HG02763 (cell line): ENCODE measurements at regions not wholly inside any gene's neighbourhood (a gene's known extent, or its start where the extent isn't known, plus 50 kb on each side); places are given as distances from the start of the nearest gene placed in this dataset.

Source experiments
- ATAC-seq: cut with Tn5 transposase; IDR thresholded peaks from one replicate; pipeline ENCODE4 v1.9.1; 2021; ENCODE audit warnings: mild to moderate bottlenecking, moderate library complexity; ENCODE audit not compliant: unreplicated experiment

- no peak for ATAC-seq
Measured at GRCh38 chr5:73375191-73375545, 73.4 kb downstream of the FOXD1 start.

- ATAC-seq, result no peak
Measured at GRCh38 chr5:73374520-73375190, 73.9 kb downstream of the FOXD1 start.

DNA sequence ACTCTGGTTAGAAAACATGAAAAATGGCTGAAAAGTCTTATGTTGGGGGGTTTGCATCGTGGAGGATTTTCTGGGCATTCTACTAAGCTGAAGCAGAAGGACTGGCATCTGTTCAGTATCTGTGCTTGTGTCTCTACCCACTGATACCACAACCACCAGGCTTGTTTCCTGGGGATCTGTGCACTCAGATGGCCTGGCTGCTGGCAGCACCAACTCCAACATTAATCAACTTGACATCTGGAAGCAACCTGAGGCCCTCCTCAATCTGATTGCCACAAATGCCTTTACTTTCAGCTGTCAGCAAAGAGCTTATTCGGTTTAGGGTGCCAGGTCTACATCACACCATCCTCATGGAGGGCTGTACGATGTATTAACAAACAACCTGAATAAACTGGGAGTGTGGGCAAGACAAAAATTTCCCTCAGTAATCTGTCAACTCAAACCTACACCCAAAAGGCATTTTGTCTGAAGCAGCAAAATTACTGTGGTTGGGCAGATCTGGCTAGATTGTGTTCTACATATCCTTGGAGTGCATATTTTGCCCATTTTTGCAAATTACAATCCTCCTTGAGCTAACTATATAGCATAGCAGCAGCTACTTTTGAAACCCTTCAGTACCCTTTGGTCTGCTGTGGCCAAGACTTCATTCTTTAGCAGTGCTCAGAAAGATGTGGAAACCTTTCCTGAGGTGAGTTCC is 74.6 kb downstream of the FOXD1 start:
- no peak for ATAC-seq

- no peak for ATAC-seq
Measured at GRCh38 chr5:73370640-73371583, 77.7 kb downstream of the FOXD1 start.

DNA sequence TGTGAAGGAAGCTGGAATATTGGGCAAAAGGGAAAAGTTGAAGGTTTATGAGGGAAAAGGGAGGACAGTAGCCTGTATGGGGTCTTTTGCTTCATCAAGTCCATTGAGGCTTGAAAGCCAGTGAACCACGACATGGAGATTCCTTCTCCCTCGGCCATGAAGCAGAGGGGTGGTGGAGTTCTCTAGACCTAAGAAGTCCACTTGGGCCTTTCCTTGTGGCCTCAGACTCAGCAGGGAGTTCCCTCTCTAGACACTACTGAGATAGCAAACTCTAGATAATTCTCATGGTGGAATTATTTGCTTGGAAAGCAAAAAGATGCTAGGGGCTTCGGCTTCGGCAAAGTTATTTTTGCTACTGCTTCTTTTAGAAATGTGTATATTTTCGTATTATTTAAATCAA is 78.5 kb downstream of the FOXD1 start:
- ATAC-seq, result no peak

DNA sequence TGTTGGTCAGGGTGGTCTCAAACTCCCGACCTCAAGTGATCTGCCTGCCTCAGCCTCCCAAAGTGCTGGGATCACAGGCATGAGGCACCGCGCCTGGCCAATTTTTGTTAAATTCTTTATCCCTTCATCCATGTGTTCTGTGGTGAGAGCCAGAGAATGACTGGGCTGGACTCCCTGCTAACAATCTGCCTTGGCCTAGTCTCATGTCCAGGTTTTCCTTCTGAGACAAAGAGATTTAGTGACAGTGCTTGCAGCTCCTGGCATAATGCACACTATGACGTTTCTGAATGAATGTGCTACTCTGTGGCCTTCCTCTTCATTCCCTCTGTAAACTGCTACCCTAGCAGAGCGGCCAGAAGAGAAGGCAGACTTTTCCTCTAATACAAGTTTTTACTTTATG is 79.3 kb downstream of the FOXD1 start:
- no peak for ATAC-seq

GRCh38 chr5:73367650-73368049 is 80.9 kb downstream of the FOXD1 start:
- ATAC-seq, result no peak

GRCh38 chr5:73365990-73366667 is 82.4 kb downstream of the FOXD1 start:
- ATAC-seq, result no peak

DNA sequence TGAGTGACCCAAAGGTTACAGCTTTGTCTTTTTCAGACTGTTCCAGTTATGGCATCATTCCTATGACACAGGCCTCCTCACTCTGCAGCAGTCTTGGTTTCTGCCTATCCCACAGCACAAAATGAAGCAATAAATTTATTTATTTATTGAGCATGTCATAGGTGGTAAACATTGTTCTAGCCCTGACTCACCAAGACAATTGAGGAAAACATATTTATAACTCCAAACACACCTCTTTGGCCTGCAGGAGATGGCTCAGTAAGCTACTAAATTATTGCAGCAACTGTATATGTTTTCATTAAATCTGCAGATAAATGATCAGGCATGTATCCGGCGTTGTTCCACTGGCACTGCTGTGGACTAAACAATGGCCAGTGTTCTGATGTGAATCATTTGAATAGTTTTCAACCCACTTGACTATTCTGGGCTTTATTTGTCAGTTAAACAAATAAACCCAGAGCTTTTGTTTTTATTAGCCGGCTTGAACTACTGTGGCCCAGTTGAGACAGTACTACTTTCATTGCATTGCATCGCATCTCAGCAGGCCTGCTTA is 83.2 kb downstream of the FOXD1 start:
- no peak for ATAC-seq

DNA sequence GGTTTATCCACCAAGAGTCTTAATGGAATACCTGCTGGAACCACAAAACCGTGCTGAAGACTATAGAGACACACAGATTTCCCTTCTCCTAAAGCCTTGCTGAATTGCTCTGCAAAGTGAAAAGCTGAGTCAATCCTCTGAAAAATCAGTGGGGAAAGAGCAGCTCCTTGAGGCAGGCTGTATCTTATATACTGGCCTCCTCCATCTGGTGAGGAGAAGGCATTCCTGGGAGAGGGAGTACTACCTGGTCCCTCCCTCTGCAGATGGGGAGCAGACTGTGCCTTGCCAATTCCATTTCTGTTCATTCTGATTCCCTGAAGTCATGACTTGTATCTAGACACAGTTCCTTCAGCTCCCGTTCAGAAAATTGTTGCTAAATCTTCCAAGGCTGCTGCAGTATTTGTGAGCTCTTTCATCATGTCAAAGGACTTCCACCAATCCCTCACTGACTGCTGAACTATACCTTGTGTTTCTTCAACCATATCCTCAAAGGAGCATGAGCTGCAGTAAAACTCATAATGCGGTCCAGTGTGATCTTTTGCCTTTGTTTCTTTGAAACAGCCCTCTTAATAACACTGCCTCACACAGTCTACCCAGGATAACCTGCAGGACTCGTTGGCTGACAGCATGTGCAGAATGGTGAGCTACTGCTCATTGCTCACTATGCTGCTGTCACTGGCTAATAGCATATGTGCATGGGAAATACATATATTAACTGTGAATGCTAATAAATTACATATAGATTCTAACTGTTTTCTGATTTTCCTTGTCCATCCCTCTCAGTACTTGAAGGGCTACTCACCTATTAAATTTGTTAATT is 84.5 kb downstream of the FOXD1 start:
- ATAC-seq, result no peak

DNA sequence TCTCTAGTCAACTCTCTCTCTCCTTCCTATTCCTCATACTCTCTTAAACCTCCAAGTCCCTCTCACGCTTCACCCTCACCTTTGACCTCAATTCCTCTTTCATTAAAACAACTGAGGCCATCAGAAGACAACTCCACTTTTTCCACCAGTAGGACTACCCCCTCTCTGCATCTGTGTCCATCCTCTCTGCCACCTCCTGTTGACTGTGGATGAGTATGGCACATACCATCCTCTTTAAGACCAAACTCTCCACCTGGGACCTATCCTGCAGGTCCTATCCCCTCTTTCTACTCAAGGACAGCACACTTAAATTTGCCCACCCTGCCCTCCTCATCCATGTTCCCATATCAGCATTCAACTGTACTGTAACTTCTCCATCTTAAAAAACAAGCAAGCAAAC is 89.2 kb downstream of the FOXD1 start:
- no peak for ATAC-seq

DNA sequence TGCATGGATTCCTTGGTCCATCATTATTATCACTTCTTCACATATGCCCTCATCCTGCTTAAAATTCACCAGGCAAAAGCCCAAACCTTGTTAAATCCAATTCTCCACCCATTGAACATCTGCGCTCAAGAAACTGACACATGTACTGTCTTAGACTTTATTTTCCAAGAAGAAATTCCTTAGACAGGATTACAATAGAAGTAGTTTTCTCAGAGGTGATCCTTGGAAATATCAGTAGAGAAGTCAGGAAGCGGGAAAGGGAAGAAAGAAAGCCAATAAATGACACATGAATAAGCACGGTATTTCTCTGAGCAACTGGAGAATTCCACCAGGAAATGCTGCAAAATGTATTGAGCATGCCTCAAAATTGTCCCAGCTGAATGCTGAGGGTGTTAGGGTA is 90.2 kb downstream of the FOXD1 start:
- no peak for ATAC-seq

- ATAC-seq, result no peak
Measured at GRCh38 chr5:73357576-73357975, 91.0 kb downstream of the FOXD1 start.

DNA sequence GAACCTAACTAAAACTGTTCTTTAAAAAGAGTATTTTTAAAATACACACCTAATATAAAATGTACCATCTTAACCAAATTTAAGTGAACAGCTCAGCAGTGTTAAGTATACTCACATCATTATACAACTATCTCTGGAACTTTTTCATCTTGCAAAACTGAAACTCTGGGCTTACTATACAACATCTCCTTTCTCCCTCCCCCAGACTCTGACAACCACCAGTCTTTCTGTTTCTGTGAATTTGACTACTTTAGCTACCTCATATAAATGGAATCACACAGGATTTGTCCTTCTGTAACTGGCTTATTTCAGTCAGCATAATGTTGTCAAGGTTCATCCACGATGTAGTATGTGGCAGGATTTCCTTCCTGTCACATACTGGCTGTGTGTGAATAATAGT is 93.5 kb downstream of the FOXD1 start:
- ATAC-seq, result no peak

DNA sequence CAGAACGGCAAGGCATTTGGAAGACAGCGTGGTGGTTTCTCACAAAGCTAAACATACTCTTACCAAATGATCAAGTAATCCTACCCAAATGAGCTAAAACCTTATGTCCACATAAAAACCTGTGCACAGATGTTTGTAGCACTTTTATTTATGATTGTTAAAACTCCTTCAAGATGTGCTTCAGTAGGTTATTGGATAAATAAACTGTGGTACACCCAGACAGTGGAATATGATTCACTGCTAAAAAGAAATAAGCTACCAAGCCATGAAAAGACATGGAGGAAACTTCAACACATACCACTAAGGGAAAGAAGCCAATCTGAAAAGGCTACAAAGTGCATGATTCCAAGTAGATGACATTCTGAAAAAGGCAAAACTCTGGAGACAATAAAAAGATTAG is 94.2 kb downstream of the FOXD1 start:
- no peak for ATAC-seq

DNA sequence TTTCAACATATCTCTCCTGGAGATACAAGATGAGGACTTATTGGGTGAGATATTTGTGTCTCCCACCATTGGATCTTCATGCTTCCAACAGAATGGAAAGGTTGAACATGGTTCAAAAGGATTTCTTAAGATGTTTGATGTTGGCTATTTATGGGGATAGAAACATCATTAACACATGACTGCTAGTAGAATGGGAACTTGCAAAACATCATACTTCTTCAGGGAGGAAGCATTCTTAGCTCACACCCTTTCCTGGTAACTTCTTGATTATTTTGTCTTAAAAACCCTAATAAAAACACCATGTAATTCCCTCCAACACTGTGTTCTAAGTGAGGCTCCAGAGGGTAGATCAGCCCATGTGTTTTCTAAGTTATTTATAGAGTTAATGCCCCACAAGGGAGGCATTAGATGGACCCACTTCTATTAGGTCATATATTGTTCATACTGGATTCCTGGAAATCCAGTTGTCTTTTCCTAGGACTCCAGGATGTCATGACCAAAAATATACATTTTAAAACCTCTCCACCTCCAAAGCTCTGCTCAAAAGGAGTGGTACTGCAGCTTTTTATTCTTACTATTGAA is 95.8 kb downstream of the FOXD1 start:
- ATAC-seq, result no peak

GRCh38 chr5:73352243-73352642 is 96.3 kb downstream of the FOXD1 start:
- no peak for ATAC-seq

GRCh38 chr5:73351593-73351992 is 97.0 kb downstream of the FOXD1 start:
- ATAC-seq, result no peak

DNA sequence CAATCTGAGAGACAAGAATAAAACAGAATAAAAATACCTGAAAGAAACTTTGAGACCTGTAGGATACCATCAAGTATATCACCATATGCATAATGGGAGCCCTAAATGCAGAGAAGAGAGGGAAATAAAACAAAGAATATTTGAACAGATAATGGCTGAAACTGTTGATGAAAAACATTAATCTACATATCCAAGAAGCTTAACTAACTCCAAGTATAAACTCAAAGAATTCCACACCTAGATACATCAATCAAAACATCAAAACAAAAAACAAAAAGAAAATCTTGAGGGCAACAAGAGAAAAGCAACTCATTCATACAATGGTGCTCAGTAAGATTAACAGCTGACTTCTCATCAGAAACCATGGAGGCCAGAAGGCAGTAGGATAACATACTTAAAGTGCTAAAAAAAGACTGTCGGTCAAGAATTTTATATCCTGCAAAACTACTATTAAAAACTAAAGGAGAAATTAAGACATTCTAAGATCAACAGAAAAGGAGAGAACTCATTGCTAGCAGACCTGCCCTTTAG is 101.6 kb downstream of the FOXD1 start:
- no peak for ATAC-seq
